Smooth muscle cell (in vitro differentiated cells): ENCODE measurements at regions not wholly inside any gene's neighbourhood (a gene's known extent, or its start where the extent isn't known, plus 50 kb on each side); places are given as distances from the start of the nearest gene placed in this dataset.
"Not testable (repeated sequence)": the region's sequence is repeated elsewhere in the genome, so short reads cannot be mapped to it uniquely, and the experiment has no call there.

Experiments used
- DNase-seq: peaks from one replicate; lab custom pipeline; 2025; ENCODE audit not compliant: unreplicated experiment; lab: John Stamatoyannopoulos, UW
- H2AFZ ChIP-seq: fragments of 200-600 bp; sonication (generic); 2 replicates; pipeline ENCODE4 v1.6.0; 2016; ENCODE audit warnings: antibody characterized with exemption, low read depth, mild to moderate bottlenecking
- H3F3A ChIP-seq: fragments of 200-600 bp; sonication (generic); 2 replicates; pipeline ENCODE4 v1.6.0; 2017; ENCODE audit warnings: antibody characterized with exemption, low read depth
- H3K27ac ChIP-seq: fragments of 200-600 bp; sonication (generic); 2 replicates; pipeline ENCODE4 v1.5.1; 2016; ENCODE audit warnings: low read depth, mild to moderate bottlenecking
- H3K27me3 ChIP-seq: fragments of 200-600 bp; sonication (generic); 2 replicates; pipeline ENCODE4 v1.6.1; 2016; ENCODE audit warnings: low read depth, mild to moderate bottlenecking
- H3K36me3 ChIP-seq: fragments of 200-600 bp; sonication (generic); 2 replicates; pipeline ENCODE4 v1.5.1; 2016; ENCODE audit warnings: low read depth
- H3K4me1 ChIP-seq: fragments of 200-600 bp; sonication (generic); 2 replicates; pipeline ENCODE4 v1.5.1; 2016; ENCODE audit warnings: low read depth
- H3K4me2 ChIP-seq: fragments of 200-600 bp; sonication (generic); 2 replicates; pipeline ENCODE4 v1.6.0; 2016; ENCODE audit warnings: mild to moderate bottlenecking
- H3K4me3 ChIP-seq: fragments of 200-600 bp; sonication (generic); 2 replicates; pipeline ENCODE4 v1.5.1; 2016; ENCODE audit warnings: mild to moderate bottlenecking
- H3K79me2 ChIP-seq: fragments of 200-600 bp; sonication (generic); 2 replicates; pipeline ENCODE4 v1.6.0; 2016; ENCODE audit warnings: low read depth, mild to moderate bottlenecking
- H3K9ac ChIP-seq: fragments of 200-600 bp; sonication (generic); 2 replicates; pipeline ENCODE4 v1.6.0; 2016; ENCODE audit warnings: low read depth
- H3K9me3 ChIP-seq: fragments of 200-600 bp; sonication (generic); replicated peaks from 2 replicates; pipeline ENCODE4 v1.5.1; 2016; ENCODE audit warnings: low read depth
- H4K20me1 ChIP-seq: fragments of 200-600 bp; sonication (generic); 2 replicates; pipeline ENCODE4 v1.6.0; 2016; ENCODE audit warnings: low read depth
- WGBS: methylation state at CpG from one replicate; pipeline ENCODE4 v1.1.7; 2016; ENCODE audit warnings: low lambda C conversion rate; 5-methylcytosine and 5-hydroxymethylcytosine counted together
- TF ChIP-seq, protein P1 (sequence below): fragments of 200-600 bp; sonication (generic); IDR thresholded peaks from 2 replicates; pipeline ENCODE4 v1.5.1; 2017; ENCODE audit warnings: borderline replicate concordance, mild to moderate bottlenecking, antibody characterized with exemption; ENCODE audit not compliant: insufficient read depth, poor library complexity, severe bottlenecking

DNA sequence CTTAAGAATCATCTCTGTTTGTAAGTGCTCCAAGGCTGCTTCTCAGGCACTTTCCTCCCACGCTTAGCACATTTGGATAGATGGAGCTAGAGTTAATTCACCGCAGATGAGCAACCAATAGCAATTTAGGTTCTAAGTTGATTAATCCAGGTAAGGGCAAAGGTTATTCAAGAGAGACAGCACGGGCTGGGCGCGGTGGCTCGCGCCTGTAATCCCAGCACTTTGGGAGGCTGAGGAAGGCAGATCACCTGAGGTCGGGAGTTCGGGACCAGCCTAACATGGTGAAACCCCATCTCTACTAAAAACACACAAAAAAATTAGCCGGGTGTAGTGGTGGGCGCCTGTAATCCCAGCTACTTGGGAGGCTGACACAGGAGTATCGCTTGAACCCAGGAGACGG is 54.5 kb upstream of the UNC13C start:
- not testable (repeated sequence) for H3K79me2 ChIP-seq, DNase-seq
- 97% methylated on average over 13 of the region's 13 CpGs for WGBS

DNA sequence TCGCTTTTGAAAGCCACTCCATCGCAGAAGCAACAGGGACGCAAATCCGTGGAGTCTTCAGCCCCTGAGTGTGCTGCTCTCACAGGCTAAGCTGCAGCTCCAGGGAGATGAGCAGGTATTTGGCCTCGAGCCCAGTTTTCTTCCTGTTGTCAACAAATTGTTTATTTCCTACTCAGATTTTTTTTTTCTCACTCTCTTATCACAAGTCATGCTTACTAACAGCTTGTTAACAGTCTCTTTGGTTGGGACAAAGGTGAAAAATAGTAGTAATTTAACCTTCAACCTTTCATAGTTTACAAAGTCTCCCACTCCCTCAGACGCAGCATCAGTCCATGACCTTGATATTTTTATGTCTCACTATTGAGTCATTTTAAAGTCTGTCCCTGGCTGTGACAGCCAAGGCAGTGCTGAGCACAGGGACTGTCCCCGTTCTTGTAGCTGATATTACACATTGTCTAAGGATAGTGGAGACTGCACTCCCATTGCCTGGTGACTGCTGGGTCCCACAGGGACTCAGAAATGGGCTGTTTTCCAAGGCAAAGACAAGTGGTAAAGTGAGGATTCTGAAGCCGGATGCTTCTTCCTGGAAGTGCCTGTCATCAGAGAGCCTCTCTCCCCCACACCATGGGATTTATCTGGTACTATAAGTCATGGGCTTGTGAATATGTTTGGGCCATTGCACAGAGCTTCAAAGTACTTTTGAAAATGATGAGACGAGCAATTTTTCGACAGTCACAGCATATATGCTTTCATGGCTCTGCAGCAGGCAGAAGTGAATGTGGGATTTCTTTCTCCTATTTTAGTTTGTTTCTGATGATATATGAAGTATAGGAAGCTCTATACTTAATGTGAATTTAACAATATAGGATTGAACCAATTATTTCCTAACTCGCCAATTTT is 59.8 kb upstream of the UNC13C start:
- TF ChIP-seq, protein P1, sequence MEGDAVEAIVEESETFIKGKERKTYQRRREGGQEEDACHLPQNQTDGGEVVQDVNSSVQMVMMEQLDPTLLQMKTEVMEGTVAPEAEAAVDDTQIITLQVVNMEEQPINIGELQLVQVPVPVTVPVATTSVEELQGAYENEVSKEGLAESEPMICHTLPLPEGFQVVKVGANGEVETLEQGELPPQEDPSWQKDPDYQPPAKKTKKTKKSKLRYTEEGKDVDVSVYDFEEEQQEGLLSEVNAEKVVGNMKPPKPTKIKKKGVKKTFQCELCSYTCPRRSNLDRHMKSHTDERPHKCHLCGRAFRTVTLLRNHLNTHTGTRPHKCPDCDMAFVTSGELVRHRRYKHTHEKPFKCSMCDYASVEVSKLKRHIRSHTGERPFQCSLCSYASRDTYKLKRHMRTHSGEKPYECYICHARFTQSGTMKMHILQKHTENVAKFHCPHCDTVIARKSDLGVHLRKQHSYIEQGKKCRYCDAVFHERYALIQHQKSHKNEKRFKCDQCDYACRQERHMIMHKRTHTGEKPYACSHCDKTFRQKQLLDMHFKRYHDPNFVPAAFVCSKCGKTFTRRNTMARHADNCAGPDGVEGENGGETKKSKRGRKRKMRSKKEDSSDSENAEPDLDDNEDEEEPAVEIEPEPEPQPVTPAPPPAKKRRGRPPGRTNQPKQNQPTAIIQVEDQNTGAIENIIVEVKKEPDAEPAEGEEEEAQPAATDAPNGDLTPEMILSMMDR = no peak
- Histone ChIP-seq H3K27ac (no peak overlapping the region), H3K9ac (no peak overlapping the region), H3K9me3 (no peaks in the 10 kb centered on the region), H3K4me1 (no peaks in the 10 kb centered on the region), H3K36me3 (no peaks in the 10 kb centered on the region), H2AFZ (no peak overlapping the region), H3K4me3 (no peak overlapping the region), H3K79me2 (no peaks in the 10 kb centered on the region), H4K20me1 (no peaks in the 10 kb centered on the region), H3K27me3 (no peaks in the 10 kb centered on the region), H3F3A (no peaks in the 10 kb centered on the region), H3K4me2 (no peak overlapping the region)
- WGBS = 57% methylated on average over 11 of the region's 11 CpGs
- DNase-seq = no peak

More for the DNA sequence above, 54.5 kb upstream of the UNC13C start:
- H3K9ac ChIP-seq, H4K20me1 ChIP-seq, H3K27ac ChIP-seq, H2AFZ ChIP-seq, H3K36me3 ChIP-seq, H3K4me2 ChIP-seq, H3K9me3 ChIP-seq, H3K27me3 ChIP-seq, H3K4me3 ChIP-seq, H3K4me1 ChIP-seq, H3F3A ChIP-seq: not testable (repeated sequence)

DNA sequence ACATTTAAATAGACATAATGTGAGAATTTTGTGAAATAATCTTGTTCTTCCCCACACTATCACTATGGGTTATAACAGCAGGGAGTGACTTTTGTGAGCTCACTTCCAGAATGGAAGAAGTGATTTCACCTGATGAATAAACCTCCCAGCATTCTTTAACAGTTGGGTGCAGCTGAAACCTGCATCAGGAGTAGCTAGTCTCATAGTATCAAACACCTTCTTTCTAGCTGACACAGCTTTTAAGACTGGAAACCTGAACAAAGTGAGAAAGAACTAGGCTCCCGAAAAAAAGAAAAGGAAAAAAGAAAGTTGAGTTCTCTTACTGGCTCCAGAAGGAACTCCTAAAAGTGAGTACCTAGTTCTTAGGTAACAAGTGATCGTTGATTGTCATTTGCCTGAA is 61.1 kb upstream of the UNC13C start:
- H3K9me3 ChIP-seq = no peaks in the 10 kb centered on the region
- no peaks in the 10 kb centered on the region for H4K20me1 ChIP-seq
- H3K79me2 ChIP-seq = no peaks in the 10 kb centered on the region
- H3K27ac ChIP-seq = no peak overlapping the region
- H3F3A ChIP-seq = no peaks in the 10 kb centered on the region
- DNase-seq = no peak
- H3K9ac ChIP-seq = no peak overlapping the region
- H2AFZ ChIP-seq = no peak overlapping the region
- no peak overlapping the region for H3K4me2 ChIP-seq
- WGBS = 80% methylated on average over 2 of the region's 2 CpGs
- no peaks in the 10 kb centered on the region for H3K27me3 ChIP-seq
- TF ChIP-seq, protein P1 = no peak
- H3K4me3 ChIP-seq = no peak overlapping the region
- H3K4me1 ChIP-seq = no peaks in the 10 kb centered on the region
- no peaks in the 10 kb centered on the region for H3K36me3 ChIP-seq

DNA sequence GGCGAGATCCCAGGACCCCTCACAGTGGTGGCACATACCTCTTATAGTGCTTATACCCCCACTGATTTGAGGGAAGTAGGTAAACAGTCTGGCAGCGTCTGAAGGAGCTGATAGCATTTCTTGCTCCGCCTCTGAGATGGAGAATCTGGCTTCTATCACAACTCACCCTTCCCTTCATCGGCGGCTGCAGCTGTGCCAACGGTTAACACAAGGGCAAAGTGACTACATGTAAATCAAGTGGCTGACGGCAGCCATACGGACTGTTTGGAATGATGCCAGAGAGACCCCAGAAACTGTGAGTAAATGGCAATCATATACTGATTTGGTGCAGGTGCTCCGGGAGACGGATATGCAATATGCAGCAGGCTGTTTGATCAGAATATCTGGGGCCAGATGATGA is 66.8 kb upstream of the UNC13C start:
- no peak overlapping the region for H3K4me3 ChIP-seq
- TF ChIP-seq, protein P1 = no peak
- no peaks in the 10 kb centered on the region for H4K20me1 ChIP-seq
- no peaks in the 10 kb centered on the region for H3K79me2 ChIP-seq
- 78% methylated on average over 10 of the region's 10 CpGs for WGBS
- H3K9ac ChIP-seq = no peak overlapping the region
- no peak overlapping the region for H2AFZ ChIP-seq
- H3F3A ChIP-seq = no peaks in the 10 kb centered on the region
- no peak for DNase-seq
- H3K4me1 ChIP-seq = no peaks in the 10 kb centered on the region
- H3K9me3 ChIP-seq = no peaks in the 10 kb centered on the region
- no peaks in the 10 kb centered on the region for H3K27me3 ChIP-seq
- no peak overlapping the region for H3K27ac ChIP-seq
- no peaks in the 10 kb centered on the region for H3K36me3 ChIP-seq
- no peak overlapping the region for H3K4me2 ChIP-seq
